ENCODE measurements at regions not wholly inside any gene's neighbourhood (a gene's known extent, or its start where the extent isn't known, plus 50 kb on each side); places are given as distances from the start of the nearest gene placed in this dataset.

- no peak overlapping the region for H3K9ac ChIP-seq (ENCODE audit: low read depth, low read length)
Observed at GRCh38 chr5:108642170-108642906, 105.4 kb upstream of the FER start.

GRCh38 chr5:108641596-108641995, 106.1 kb upstream of the FER start:
- no peak overlapping the region for H3K4me2 ChIP-seq (ENCODE audit: insufficient read depth, low read length)

More at GRCh38 chr5:108642170-108642906, 105.4 kb upstream of the FER start:
- Histone ChIP-seq H4K20me1 (ENCODE audit: insufficient read depth, low read length) (no peaks in the 10 kb centered on the region), H3K4me2 (ENCODE audit: insufficient read depth, low read length) (0 out of 2 replicates have a peak overlapping the region, but pooled peaks have one; percentile 2), H3K4me1 (ENCODE audit: insufficient read depth, low read length) (no peaks in the 10 kb centered on the region), H3K36me3 (ENCODE audit: insufficient read depth, low read length) (no peaks in the 10 kb centered on the region), H3K4me3 (ENCODE audit: low read depth in 1 of 2, low read length in 2 of 2) (no peak overlapping the region), H3K79me2 (ENCODE audit: insufficient read depth, low read length) (no peaks in the 10 kb centered on the region), H3K27me3 (ENCODE audit: insufficient read depth, low read length, poor library complexity) (no peaks in the 10 kb centered on the region), H2AFZ (ENCODE audit: low read depth, low read length) (peak overlapping the region; percentile 56; the same call in 1 of the 2 replicates), H3K9me3 (ENCODE audit: insufficient read depth, low read length, severe bottlenecking) (peaks cover 5% of the 10 kb centered on the region), H3K27ac (ENCODE audit: low read length) (no peak overlapping the region)
- TF ChIP-seq EZH2 (IDR thresholded peaks at IDR 0.05; ENCODE audit: borderline replicate concordance, low read depth, low read length, severe bottlenecking) (no peak), CTCF (IDR thresholded peaks at IDR 0.05; ENCODE audit: borderline replicate concordance, extremely low read depth, low read length, poor library complexity, severe bottlenecking) (peak; percentile 90)
- ATAC-seq (ENCODE audit: insufficient read depth, low read depth) (peak; percentile 98), DNase-seq (peak; percentile 68)

GRCh38 chr5:108639366-108639765, 108.3 kb upstream of the FER start:
- no peaks in the 10 kb centered on the region for H4K20me1 ChIP-seq (ENCODE audit: insufficient read depth, low read length)
- H2AFZ ChIP-seq (ENCODE audit: low read depth, low read length): no peak overlapping the region
- H3K4me1 ChIP-seq (ENCODE audit: insufficient read depth, low read length): no peaks in the 10 kb centered on the region
- no peak for DNase-seq
- no peak overlapping the region for H3K27ac ChIP-seq (ENCODE audit: low read length)
- no peaks in the 10 kb centered on the region for H3K27me3 ChIP-seq (ENCODE audit: insufficient read depth, low read length, poor library complexity)
- no peaks in the 10 kb centered on the region for H3K9me3 ChIP-seq (ENCODE audit: insufficient read depth, low read length, severe bottlenecking)
- TF ChIP-seq EZH2 (IDR thresholded peaks at IDR 0.05; ENCODE audit: borderline replicate concordance, low read depth, low read length, severe bottlenecking): no peak
- no peak for TF ChIP-seq CTCF (IDR thresholded peaks at IDR 0.05; ENCODE audit: borderline replicate concordance, extremely low read depth, low read length, poor library complexity, severe bottlenecking)
- H3K4me2 ChIP-seq (ENCODE audit: insufficient read depth, low read length): no peak overlapping the region
- no peak for ATAC-seq (ENCODE audit: insufficient read depth, low read depth)
- H3K36me3 ChIP-seq (ENCODE audit: insufficient read depth, low read length): no peaks in the 10 kb centered on the region
- H3K9ac ChIP-seq (ENCODE audit: low read depth, low read length): no peak overlapping the region
- H3K79me2 ChIP-seq (ENCODE audit: insufficient read depth, low read length): no peaks in the 10 kb centered on the region
- H3K4me3 ChIP-seq (ENCODE audit: low read depth in 1 of 2, low read length in 2 of 2): no peak overlapping the region

More at GRCh38 chr5:108641596-108641995, 106.1 kb upstream of the FER start:
- ATAC-seq (ENCODE audit: insufficient read depth, low read depth) (no peak), DNase-seq (no peak)
- Histone ChIP-seq H2AFZ (ENCODE audit: low read depth, low read length) (0 out of 2 replicates have a peak overlapping the region, but pooled peaks have one; percentile 2), H3K36me3 (ENCODE audit: insufficient read depth, low read length) (no peaks in the 10 kb centered on the region), H3K9ac (ENCODE audit: low read depth, low read length) (no peak overlapping the region), H3K27me3 (ENCODE audit: insufficient read depth, low read length, poor library complexity) (no peaks in the 10 kb centered on the region), H3K4me1 (ENCODE audit: insufficient read depth, low read length) (no peaks in the 10 kb centered on the region), H3K9me3 (ENCODE audit: insufficient read depth, low read length, severe bottlenecking) (no peaks in the 10 kb centered on the region), H3K4me3 (ENCODE audit: low read depth in 1 of 2, low read length in 2 of 2) (no peak overlapping the region), H3K79me2 (ENCODE audit: insufficient read depth, low read length) (no peaks in the 10 kb centered on the region), H3K27ac (ENCODE audit: low read length) (no peak overlapping the region), H4K20me1 (ENCODE audit: insufficient read depth, low read length) (no peaks in the 10 kb centered on the region)
- TF ChIP-seq CTCF (IDR thresholded peaks at IDR 0.05; ENCODE audit: borderline replicate concordance, extremely low read depth, low read length, poor library complexity, severe bottlenecking): no peak
- no peak for TF ChIP-seq EZH2 (IDR thresholded peaks at IDR 0.05; ENCODE audit: borderline replicate concordance, low read depth, low read length, severe bottlenecking)
